H1 (cell line): ENCODE measurements at regions not wholly inside any gene's neighbourhood (a gene's known extent, or its start where the extent isn't known, plus 50 kb on each side); places are given as distances from the start of the nearest gene placed in this dataset.
A peak's percentile ranks its signal among the peaks of the same experiment; 100 is the strongest.

Source experiments
- CTCF ChIA-PET: fragments of 300-600 bp; sonication (Branson Sonifier 250); formaldehyde crosslinking; loops from one replicate; lab custom pipeline; 2021; ENCODE audit not compliant: partially characterized antibody; lab: Charles Lee
- POLR2A ChIA-PET: fragments of 300-600 bp; sonication (Branson Sonifier 250); formaldehyde crosslinking; loops from one replicate; lab custom pipeline; 2021; ENCODE audit warnings: inconsistent platforms; ENCODE audit not compliant: partially characterized antibody; lab: Charles Lee
- DNase-seq, 2 experiments: peaks; one replicate each; pipeline versions ENCODE4 v3.0.0 to v3.0.0-alpha.2; 2010 to 2022; ENCODE audit warnings: low spot score in 2 of 2, low read depth in 1 of 2, mixed read lengths in 1 of 2
- FAIRE-seq: peaks from 2 replicates; lab custom pipeline; 2011; peaks lifted over from hg19 to GRCh38; lab: Jason Lieb, UNC
- H2AFZ ChIP-seq: 2 replicates; pipeline ENCODE4 v1.8.1; 2012; ENCODE audit warnings: low read length, inconsistent platforms
- H2AK5ac ChIP-seq: 2 replicates; pipeline ENCODE4 v1.6.1; 2013; ENCODE audit warnings: low read depth, low read length
- H2BK120ac ChIP-seq: replicated peaks from 2 replicates; pipeline ENCODE3; 2013; ENCODE audit warnings: low read depth, low read length, inconsistent platforms
- H2BK12ac ChIP-seq: 2 replicates; pipeline ENCODE4 v1.6.1; 2013; ENCODE audit warnings: low read depth, low read length
- H2BK15ac ChIP-seq: 2 replicates; pipeline ENCODE4 v1.6.1; 2013; ENCODE audit warnings: low read length
- H2BK20ac ChIP-seq: 2 replicates; pipeline ENCODE4 v1.6.1; 2013; ENCODE audit warnings: low read length
- H2BK5ac ChIP-seq: 2 replicates; pipeline ENCODE4 v1.6.1; 2013; ENCODE audit warnings: low read depth, low read length
- H3K14ac ChIP-seq: 2 replicates; pipeline ENCODE4 v1.6.1; 2013; ENCODE audit warnings: inconsistent platforms; ENCODE audit not compliant: insufficient read length
- H3K18ac ChIP-seq: 2 replicates; pipeline ENCODE4 v1.6.1; 2013; ENCODE audit warnings: low read length; ENCODE audit errors: extremely low read depth
- H3K23ac ChIP-seq: 2 replicates; pipeline ENCODE4 v1.6.1; 2013; ENCODE audit warnings: inconsistent platforms; ENCODE audit not compliant: insufficient read length
- H3K23me2 ChIP-seq: 2 replicates; pipeline ENCODE4 v1.6.1; 2013; ENCODE audit warnings: low read depth, low read length
- H3K27ac ChIP-seq: 2 replicates; pipeline ENCODE4 v1.6.1; 2011; ENCODE audit warnings: low read depth, low read length, inconsistent platforms
- H3K27me3 ChIP-seq, 4 experiments: replicated peaks in 1 of 4; 1 replicate in 1 of 4; 2 replicates in 3 of 4; pipeline versions ENCODE4 v1.6.1 to v1.8.1; 2011 to 2013; ENCODE audit warnings: low read length in 3 of 4, mild to moderate bottlenecking in 3 of 4, inconsistent platforms in 2 of 4, mixed read lengths in 2 of 4, moderate library complexity in 1 of 4; ENCODE audit not compliant: control insufficient read depth in 3 of 4, insufficient read depth in 3 of 4; ENCODE audit errors: extremely low read depth in 1 of 4
- H3K36me3 ChIP-seq, 4 experiments: 2 replicates each; pipeline versions ENCODE4 v1.6.1 to v1.8.1; 2011 to 2013; ENCODE audit warnings: mild to moderate bottlenecking in 4 of 4, low read length in 3 of 4, moderate library complexity in 2 of 4, control low read depth in 1 of 4, inconsistent platforms in 1 of 4; ENCODE audit not compliant: insufficient read depth in 4 of 4, control insufficient read depth in 2 of 4
- H3K4ac ChIP-seq: replicated peaks from 2 replicates; pipeline ENCODE3; 2013; ENCODE audit warnings: low read length, low read depth, mixed read lengths, inconsistent platforms; ENCODE audit not compliant: insufficient read length
- H3K4me1 ChIP-seq, 4 experiments: replicated peaks in 1 of 4; 1 replicate in 1 of 4; 2 replicates in 3 of 4; pipeline versions ENCODE4 v1.6.1 to v1.8.1; 2011 to 2013; ENCODE audit warnings: low read length in 3 of 4, inconsistent platforms in 2 of 4, mixed read lengths in 1 of 4; ENCODE audit not compliant: insufficient read depth in 4 of 4, control insufficient read depth in 3 of 4
- H3K4me2 ChIP-seq, 2 experiments: 2 replicates each; pipeline versions ENCODE4 v1.6.1 to v1.8.1; 2011 to 2013; ENCODE audit warnings: low read depth in 2 of 2, low read length in 2 of 2, control low read depth in 1 of 2, inconsistent platforms in 1 of 2, mild to moderate bottlenecking in 1 of 2; ENCODE audit not compliant: insufficient read depth in 1 of 2
- H3K4me3 ChIP-seq, 4 experiments: fragments of 200-600, 300-600 bp in 1 of 4; sonication (generic), shearing (Covaris generic), sonication (Bioruptor Twin) in 1 of 4; 2 replicates each; pipeline versions ENCODE4 v1.5.1 to v1.8.1; 2011 to 2016; ENCODE audit warnings: low read length in 4 of 4, low read depth in 3 of 4, control low read depth in 2 of 4, inconsistent platforms in 2 of 4, mild to moderate bottlenecking in 2 of 4, mixed read lengths in 1 of 4, moderate library complexity in 1 of 4; ENCODE audit not compliant: insufficient read depth in 2 of 4; ENCODE audit errors: extremely low read depth in 1 of 4
- H3K56ac ChIP-seq: replicated peaks from 2 replicates; pipeline ENCODE3; 2013; ENCODE audit warnings: low read depth, mild to moderate bottlenecking, mixed read lengths, low read length, inconsistent platforms; ENCODE audit not compliant: insufficient read length
- H3K79me1 ChIP-seq: 2 replicates; pipeline ENCODE4 v1.6.1; 2013; ENCODE audit warnings: low read depth, low read length, control low read depth
- H3K79me2 ChIP-seq, 2 experiments: 2 replicates each; pipeline versions ENCODE4 v1.6.1 to v1.8.1; 2012 to 2013; ENCODE audit warnings: low read length in 2 of 2, mild to moderate bottlenecking in 2 of 2, inconsistent platforms in 1 of 2; ENCODE audit not compliant: insufficient read depth in 2 of 2, control insufficient read depth in 1 of 2
- H3K9ac ChIP-seq, 4 experiments: replicated peaks in 1 of 4; 1 replicate in 1 of 4; 2 replicates in 3 of 4; pipeline versions ENCODE4 v1.6.1 to v1.8.1; 2011 to 2013; ENCODE audit warnings: low read depth in 3 of 4, low read length in 3 of 4, control low read depth in 2 of 4, mild to moderate bottlenecking in 2 of 4, moderate library complexity in 2 of 4, inconsistent platforms in 1 of 4; ENCODE audit errors: extremely low read depth in 1 of 4
- H3K9me3 ChIP-seq, 2 experiments: 2 replicates each; pipeline versions ENCODE4 v1.6.1 to v1.8.1; 2012 to 2013; ENCODE audit warnings: mild to moderate bottlenecking in 2 of 2, moderate library complexity in 2 of 2, control low read depth in 1 of 2, inconsistent platforms in 1 of 2, low read depth in 1 of 2, low read length in 1 of 2, mixed read lengths in 1 of 2; ENCODE audit not compliant: insufficient read depth in 2 of 2
- H4K20me1 ChIP-seq, 2 experiments: replicated peaks in 1 of 2; 2 replicates each; pipeline versions ENCODE3 to v1.8.1; 2011 to 2013; ENCODE audit warnings: inconsistent platforms in 2 of 2, low read length in 2 of 2, mild to moderate bottlenecking in 1 of 2; ENCODE audit not compliant: insufficient read depth in 2 of 2, control insufficient read depth in 1 of 2
- H4K5ac ChIP-seq: 2 replicates; pipeline ENCODE4 v1.6.1; 2013; ENCODE audit warnings: low read length, low read depth, mixed read lengths, inconsistent platforms; ENCODE audit not compliant: insufficient read length
- H4K8ac ChIP-seq: 2 replicates; pipeline ENCODE4 v1.8.0; 2013; ENCODE audit warnings: mild to moderate bottlenecking, moderate library complexity, low read length, inconsistent platforms; ENCODE audit not compliant: insufficient read depth; ENCODE audit errors: extremely low read depth
- H4K91ac ChIP-seq: replicated peaks from 2 replicates; pipeline ENCODE3; 2013; ENCODE audit warnings: low read length, mixed read lengths, inconsistent platforms; ENCODE audit not compliant: insufficient read length
- ASH2L ChIP-seq: fragments of 200-600, 300-600 bp; sonication (generic); IDR thresholded peaks from one replicate; pipeline ENCODE4 v1.7.1; 2017; ENCODE audit warnings: low read length
- ATF3 ChIP-seq: IDR thresholded peaks from 2 replicates; pipeline ENCODE4 v1.6.1; 2011; ENCODE audit warnings: low read depth, mild to moderate bottlenecking, low read length; ENCODE audit not compliant: insufficient read depth
- BCL11A ChIP-seq, 2 experiments: IDR thresholded peaks; one replicate each; pipeline ENCODE4 v1.6.1; 2011; ENCODE audit warnings: low read depth in 2 of 2, low read length in 2 of 2, mild to moderate bottlenecking in 2 of 2
- CBX5 ChIP-seq: fragments of 300-800, 300-1000 bp; sonication (generic); IDR thresholded peaks from 2 replicates; pipeline ENCODE4 v1.7.1; 2016; ENCODE audit warnings: antibody characterized with exemption, low read length, low read depth
- CBX8 ChIP-seq: fragments of 300-800, 300-1000 bp; sonication (generic); IDR thresholded peaks from 2 replicates; pipeline ENCODE4 v1.7.1; 2016; ENCODE audit warnings: low read depth, low read length, borderline replicate concordance
- POU5F1 ChIP-seq: IDR thresholded peaks from 2 replicates; pipeline ENCODE4 v1.6.1; 2011; ENCODE audit warnings: low read depth, mild to moderate bottlenecking, low read length, moderate library complexity
- RAD21 ChIP-seq, 2 experiments: IDR thresholded peaks in 1 of 2; conservative IDR thresholded peaks in 1 of 2; 2 replicates each; pipeline ENCODE4 v1.6.1; 2011; ENCODE audit warnings: low read depth in 2 of 2, low read length in 2 of 2, improper control_type of control experiment in 1 of 2, inconsistent platforms in 1 of 2, mild to moderate bottlenecking in 1 of 2, moderate library complexity in 1 of 2
- RBBP5 ChIP-seq: IDR thresholded peaks from 2 replicates; pipeline ENCODE4 v1.7.1; 2012; ENCODE audit warnings: low read depth, mild to moderate bottlenecking, inconsistent platforms, low read length, moderate library complexity, borderline replicate concordance
- RXRA ChIP-seq: IDR thresholded peaks from 2 replicates; pipeline ENCODE4 v1.6.1; 2011; ENCODE audit warnings: low read depth, mild to moderate bottlenecking, low read length, moderate library complexity; ENCODE audit not compliant: insufficient read depth
- SIRT6 ChIP-seq: IDR thresholded peaks from one replicate; pipeline ENCODE4 v1.7.1; 2012; ENCODE audit warnings: low read length, inconsistent platforms
- SP2 ChIP-seq: IDR thresholded peaks from 2 replicates; pipeline ENCODE4 v1.6.1; 2012; ENCODE audit warnings: mild to moderate bottlenecking, low read length, inconsistent platforms
- TAF1 ChIP-seq: IDR thresholded peaks from 2 replicates; pipeline ENCODE4 v1.6.1; 2011; ENCODE audit warnings: mild to moderate bottlenecking, low read depth, low read length
- TAF7 ChIP-seq: optimal IDR thresholded peaks from 2 replicates; pipeline ENCODE3; 2011; ENCODE audit warnings: low read depth, mild to moderate bottlenecking, inconsistent platforms, low read length, moderate library complexity, borderline replicate concordance
- WGBS, 2 experiments: shearing (Covaris generic) in 1 of 2; methylation state at CpG; one replicate each; pipeline versions ENCODE4 v1.1.6 to v1.1.7; 2013 to 2015; ENCODE audit warnings: low lambda C conversion rate in 2 of 2, mixed read lengths in 2 of 2, inconsistent platforms in 1 of 2, low coverage in 1 of 2, missing lambda C conversion rate in 1 of 2; ENCODE audit not compliant: insufficient replicate concordance in 2 of 2, insufficient coverage in 1 of 2, insufficient read length in 1 of 2; ENCODE audit errors: extremely low coverage in 1 of 2, missing lambda C conversion rate in 1 of 2; 5-methylcytosine and 5-hydroxymethylcytosine counted together

GRCh38 chr17:33779234-33779591 lies 475.9 kb upstream of the CCL2 start:
- Histone ChIP-seq H3K4ac (no peak overlapping the region), H3K79me2 (no peaks in the 10 kb centered on the region), H4K91ac (no peak overlapping the region), H2BK15ac (no peak overlapping the region), H3K4me3 (no peak overlapping the region), H3K27ac (no peak overlapping the region), H3K36me3 (no peaks in the 10 kb centered on the region), H2BK120ac (no peak overlapping the region), H3K56ac (no peak overlapping the region), H3K79me1 (no peaks in the 10 kb centered on the region), H4K5ac (no peak overlapping the region), H4K8ac (no peak overlapping the region), H3K23me2 (no peaks in the 10 kb centered on the region), H3K9ac (no peak overlapping the region), H3K14ac (no peak overlapping the region), H2AK5ac (no peak overlapping the region), H3K27me3 (no peaks in the 10 kb centered on the region), H2BK20ac (no peak overlapping the region), H3K4me2 (no peak overlapping the region), H3K9me3 (no peaks in the 10 kb centered on the region), H2BK5ac (no peak overlapping the region), H3K18ac (no peak overlapping the region), H4K20me1 (no peaks in the 10 kb centered on the region), H2AFZ (no peak overlapping the region), H3K23ac (no peak overlapping the region), H3K4me1 (no peaks in the 10 kb centered on the region), H2BK12ac (no peak overlapping the region)
- ChIA-PET CTCF (interaction anchor here (0.6 to 7.5 kb wide), 45 partner anchors 10 to 524 kb away, joined by 3 to 101 read pairs (median 4); no protein-coding TSS in a partner anchor), POLR2A (interaction anchor here (0.5 kb wide), 1 partner anchor 1306 kb away, joined by 3 read pairs; no protein-coding TSS in a partner anchor)
- peak; percentile 63 for FAIRE-seq
- WGBS, 2 experiments: 23% methylated on average over 5 of the region's 5 CpGs; no CpG with 5 or more reads in 1 of the 2 experiments
- DNase-seq: peak; percentile 3 to 70
- TF ChIP-seq BCL11A (IDR thresholded peaks at IDR 0.05; ENCODE audit: low read depth in 2 of 2, low read length in 2 of 2) (no peak), SP2 (no peak), RXRA (no peak), POU5F1 (no peak), SIRT6 (no peak), CBX5 (no peak), RBBP5 (no peak), ATF3 (no peak), TAF7 (no peak), RAD21 (IDR thresholded peaks at IDR 0.05 in 1 of 2, conservative IDR thresholded peaks at IDR 0.05 in 1 of 2; ENCODE audit: low read depth in 2 of 2, low read length in 2 of 2) (peak; percentile 89 to 90), CBX8 (no peak), ASH2L (no peak), TAF1 (no peak)
